Adrenal gland (tissue), 5 donors: ENCODE measurements at regions not wholly inside any gene's neighbourhood (a gene's known extent, or its start where the extent isn't known, plus 50 kb on each side); places are given as distances from the start of the nearest gene placed in this dataset.

Source experiments
- CTCF ChIP-seq, 6 experiments: fragments of 450-650 bp in 4 of 6; fragments of 200-600 bp in 2 of 6; sonication (generic) in 1 of 6; IDR thresholded peaks; 1 replicate in 5 of 6; 2 replicates in 1 of 6; pipeline versions ENCODE4 v1.5.1 to v1.8.0; 2016 to 2021; ENCODE audit warnings: antibody characterized with exemption in 6 of 6, mild to moderate bottlenecking in 2 of 6, moderate library complexity in 1 of 6
- POLR2A ChIP-seq, 2 donors: fragments of 450-650 bp; IDR thresholded peaks; one replicate each; pipeline ENCODE4 v1.6.1; 2017; ENCODE audit warnings: antibody characterized with exemption in 2 of 2, mild to moderate bottlenecking in 2 of 2, moderate library complexity in 1 of 2
- donor health status: DM: no; HTN: no; CAD: no.

DNA sequence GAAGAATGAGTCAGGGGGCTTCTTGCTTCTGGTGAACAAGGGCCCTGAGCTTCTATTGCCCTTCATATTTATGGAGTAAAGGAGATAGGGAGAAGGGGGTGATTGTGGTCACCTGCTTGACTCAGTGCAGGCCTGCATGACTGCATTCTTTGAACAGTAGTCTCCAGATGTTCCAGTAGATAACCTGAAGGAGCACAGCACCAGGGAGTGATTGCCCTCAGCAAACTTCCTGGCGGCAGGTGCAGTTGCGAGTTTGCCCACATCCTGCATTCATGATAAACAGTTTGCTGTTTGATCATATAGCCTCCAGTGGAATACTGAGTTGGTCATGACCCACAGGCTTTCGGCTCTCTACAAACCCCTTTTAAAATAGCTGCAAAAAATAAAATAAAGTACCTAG is 1632.7 kb downstream of the OTOL1 start:
- no peak for TF ChIP-seq CTCF (IDR thresholded peaks at IDR 0.05)
- TF ChIP-seq POLR2A (IDR thresholded peaks at IDR 0.05): no peak
